CD14-positive monocyte (primary cell): ENCODE measurements at regions not wholly inside any gene's neighbourhood (a gene's known extent, or its start where the extent isn't known, plus 50 kb on each side); places are given as distances from the start of the nearest gene placed in this dataset.

Source experiments
- DNase-seq, 3 donors: peaks; one replicate each; pipeline ENCODE4 v3.0.0-alpha.2; 2011 to 2022
- H2AFZ ChIP-seq: 2 replicates; pipeline ENCODE4 v1.6.0; 2012; ENCODE audit warnings: mild to moderate bottlenecking, low read depth, low read length, inconsistent platforms; ENCODE audit not compliant: insufficient read depth, poor library complexity, severe bottlenecking
- H3K27ac ChIP-seq, 2 donors: 1 replicate in 1 of 2; 2 replicates in 1 of 2; pipeline ENCODE4 v1.5.1; 2012 to 2013; ENCODE audit warnings: low read length in 2 of 2, control low read depth in 1 of 2, inconsistent platforms in 1 of 2, low read depth in 1 of 2, mild to moderate bottlenecking in 1 of 2
- H3K27me3 ChIP-seq, 2 donors: one replicate each; pipeline versions ENCODE4 v1.6.0 to v1.6.1; 2011 to 2013; ENCODE audit warnings: low read length in 2 of 2; ENCODE audit not compliant: control insufficient read depth in 2 of 2, insufficient read depth in 2 of 2
- H3K36me3 ChIP-seq, 2 donors: replicated peaks in 1 of 2; 1 replicate in 1 of 2; 2 replicates in 1 of 2; pipeline versions ENCODE4 v1.5.1 to v1.6.1; 2012 to 2013; ENCODE audit warnings: low read length in 2 of 2, control low read depth in 1 of 2, inconsistent platforms in 1 of 2, mild to moderate bottlenecking in 1 of 2; ENCODE audit not compliant: insufficient read depth in 2 of 2, control insufficient read depth in 1 of 2
- H3K4me1 ChIP-seq, 2 donors: 1 replicate in 1 of 2; 2 replicates in 1 of 2; pipeline versions ENCODE4 v1.5.1 to v1.6.1; 2012 to 2013; ENCODE audit warnings: low read length in 2 of 2, control low read depth in 1 of 2, inconsistent platforms in 1 of 2, mild to moderate bottlenecking in 1 of 2, moderate library complexity in 1 of 2; ENCODE audit not compliant: insufficient read depth in 2 of 2, control insufficient read depth in 1 of 2
- H3K4me2 ChIP-seq: replicated peaks from 2 replicates; pipeline ENCODE3; 2012; ENCODE audit warnings: low read length, moderate library complexity, mild to moderate bottlenecking; ENCODE audit not compliant: poor library complexity, severe bottlenecking; ENCODE audit errors: extremely low read depth
- H3K4me3 ChIP-seq, 3 experiments: fragments of 200-600 bp in 1 of 3; sonication (generic) in 1 of 3; replicated peaks in 1 of 3; 1 replicate in 2 of 3; 2 replicates in 1 of 3; pipeline ENCODE4 v1.5.1; 2011 to 2013; ENCODE audit warnings: low read length in 3 of 3, mild to moderate bottlenecking in 3 of 3, control low read depth in 2 of 3, low read depth in 2 of 3, inconsistent platforms in 1 of 3, moderate library complexity in 1 of 3
- H3K79me2 ChIP-seq: 2 replicates; pipeline ENCODE4 v1.6.0; 2012; ENCODE audit warnings: mild to moderate bottlenecking, control low read depth, inconsistent platforms, low read length, moderate library complexity; ENCODE audit not compliant: insufficient read depth
- H3K9ac ChIP-seq: 2 replicates; pipeline ENCODE4 v1.6.0; 2017; ENCODE audit warnings: low read length, mild to moderate bottlenecking; ENCODE audit not compliant: insufficient read depth, poor library complexity, severe bottlenecking
- H3K9me3 ChIP-seq, 2 donors: replicated peaks in 1 of 2; 1 replicate in 1 of 2; 2 replicates in 1 of 2; pipeline versions ENCODE4 v1.5.1 to v1.6.1; 2012 to 2013; ENCODE audit warnings: low read length in 2 of 2, control low read depth in 1 of 2; ENCODE audit not compliant: control insufficient read depth in 1 of 2, insufficient read depth in 1 of 2
- H4K20me1 ChIP-seq: 2 replicates; pipeline ENCODE4 v1.6.0; 2012; ENCODE audit warnings: mild to moderate bottlenecking, low read length, control low read depth, moderate library complexity; ENCODE audit not compliant: insufficient read depth
- H3K27ac Mint-ChIP-seq, 7 donors: one replicate each; pipeline ENCODE4 v1.8.0; 2020; ENCODE audit warnings: mild to moderate bottlenecking in 7 of 7, mixed read lengths in 7 of 7, moderate library complexity in 6 of 7, inconsistent platforms in 2 of 7
- H3K27me3 Mint-ChIP-seq, 3 donors: one replicate each; pipeline ENCODE4 v1.8.0; 2021 to 2022; ENCODE audit warnings: low read depth in 3 of 3, mild to moderate bottlenecking in 3 of 3, mixed read lengths in 3 of 3, moderate library complexity in 3 of 3, inconsistent platforms in 1 of 3
- H3K36me3 Mint-ChIP-seq, 2 donors: one replicate each; pipeline ENCODE4 v1.8.0; 2020; ENCODE audit warnings: mixed read lengths in 2 of 2, inconsistent platforms in 1 of 2, mild to moderate bottlenecking in 1 of 2
- H3K4me1 Mint-ChIP-seq: one replicate; pipeline ENCODE4 v1.8.0; 2020; ENCODE audit warnings: mild to moderate bottlenecking, mixed read lengths
- H3K4me3 Mint-ChIP-seq, 2 donors: one replicate each; pipeline ENCODE4 v1.8.0; 2020; ENCODE audit warnings: mild to moderate bottlenecking in 2 of 2, mixed read lengths in 2 of 2, moderate library complexity in 1 of 2
- H3K9me3 Mint-ChIP-seq, 7 donors: one replicate each; pipeline ENCODE4 v1.8.0; 2020 to 2022; ENCODE audit warnings: mixed read lengths in 7 of 7, mild to moderate bottlenecking in 6 of 7, moderate library complexity in 6 of 7, inconsistent platforms in 2 of 7
- WGBS: methylation state at CpG from one replicate; pipeline ENCODE4 v1.1.5; 2013; ENCODE audit warnings: missing lambda C conversion rate; ENCODE audit not compliant: insufficient coverage; 5-methylcytosine and 5-hydroxymethylcytosine counted together
- intact Hi-C, 2 donors: fragments of 100-400 bp; cut with micrococcal nuclease; formaldehyde crosslinking; loops; one replicate each; pipeline versions ENCODE4 v1.15.0 to v1.15.1; 2023
- TF ChIP-seq, protein P1 (sequence below): fragments of 200-600 bp; IDR thresholded peaks from one replicate; pipeline ENCODE4 v1.8.0; 2022; ENCODE audit warnings: antibody characterized with exemption, mild to moderate bottlenecking

- H4K20me1 ChIP-seq = no peaks in the 10 kb centered on the region
- H3K4me3 ChIP-seq = no peak overlapping the region
- no peak overlapping the region for H3K27ac ChIP-seq
- Mint-ChIP-seq H3K9me3 (peaks cover 0 to 3% (median 0%) of the 10 kb centered on the region in 7 donors), H3K27ac (peak overlapping the region in 1 of 7 donors; percentile 43), H3K4me1 (peaks cover 3% of the 10 kb centered on the region), H3K4me3 (no peak overlapping the region), H3K36me3 (no peaks in the 10 kb centered on the region), H3K27me3 (peaks cover 8 to 20% (median 8%) of the 10 kb centered on the region in 3 donors)
- TF ChIP-seq, protein P1, sequence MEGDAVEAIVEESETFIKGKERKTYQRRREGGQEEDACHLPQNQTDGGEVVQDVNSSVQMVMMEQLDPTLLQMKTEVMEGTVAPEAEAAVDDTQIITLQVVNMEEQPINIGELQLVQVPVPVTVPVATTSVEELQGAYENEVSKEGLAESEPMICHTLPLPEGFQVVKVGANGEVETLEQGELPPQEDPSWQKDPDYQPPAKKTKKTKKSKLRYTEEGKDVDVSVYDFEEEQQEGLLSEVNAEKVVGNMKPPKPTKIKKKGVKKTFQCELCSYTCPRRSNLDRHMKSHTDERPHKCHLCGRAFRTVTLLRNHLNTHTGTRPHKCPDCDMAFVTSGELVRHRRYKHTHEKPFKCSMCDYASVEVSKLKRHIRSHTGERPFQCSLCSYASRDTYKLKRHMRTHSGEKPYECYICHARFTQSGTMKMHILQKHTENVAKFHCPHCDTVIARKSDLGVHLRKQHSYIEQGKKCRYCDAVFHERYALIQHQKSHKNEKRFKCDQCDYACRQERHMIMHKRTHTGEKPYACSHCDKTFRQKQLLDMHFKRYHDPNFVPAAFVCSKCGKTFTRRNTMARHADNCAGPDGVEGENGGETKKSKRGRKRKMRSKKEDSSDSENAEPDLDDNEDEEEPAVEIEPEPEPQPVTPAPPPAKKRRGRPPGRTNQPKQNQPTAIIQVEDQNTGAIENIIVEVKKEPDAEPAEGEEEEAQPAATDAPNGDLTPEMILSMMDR = no peak
- intact Hi-C loops = no loop called here
- no peak for DNase-seq
- no peaks in the 10 kb centered on the region for H3K9me3 ChIP-seq
- no peaks in the 10 kb centered on the region for H3K79me2 ChIP-seq
- H3K36me3 ChIP-seq = no peaks in the 10 kb centered on the region
- H3K4me1 ChIP-seq = no peaks in the 10 kb centered on the region
- H3K27me3 ChIP-seq = peaks cover 0 to 2% of the 10 kb centered on the region in 2 donors
- H3K4me2 ChIP-seq = no peak overlapping the region
- H2AFZ ChIP-seq = no peak overlapping the region
- H3K9ac ChIP-seq = no peak overlapping the region
- whole genome bisulfite sequencing = 0% methylated on average over 2 of the region's 4 CpGs
Observed at GRCh38 chr6:16947375-16948015, 154.4 kb upstream of the STMND1 start.

- Mint-ChIP-seq H3K9me3 (peaks cover 0 to 3% (median 0%) of the 10 kb centered on the region in 7 donors), H3K36me3 (no peaks in the 10 kb centered on the region), H3K4me3 (no peak overlapping the region), H3K27me3 (peaks cover 5 to 14% (median 8%) of the 10 kb centered on the region in 3 donors), H3K4me1 (peaks cover 3% of the 10 kb centered on the region), H3K27ac (no peak overlapping the region)
- Histone ChIP-seq H3K4me2 (no peak overlapping the region), H3K79me2 (no peaks in the 10 kb centered on the region), H4K20me1 (no peaks in the 10 kb centered on the region), H3K27me3 (peaks cover 0 to 2% of the 10 kb centered on the region in 2 donors), H3K4me1 (no peaks in the 10 kb centered on the region), H3K4me3 (no peak overlapping the region), H3K27ac (no peak overlapping the region), H2AFZ (no peak overlapping the region), H3K9me3 (no peaks in the 10 kb centered on the region), H3K9ac (no peak overlapping the region), H3K36me3 (no peaks in the 10 kb centered on the region)
- 80% methylated on average over 2 of the region's 3 CpGs for WGBS
- DNase-seq = no peak
- intact Hi-C loops = no loop called here
- TF ChIP-seq, protein P1 = no peak
Observed at GRCh38 chr6:16944596-16944995, 157.3 kb upstream of the STMND1 start.
